OCI-LY3 (cell line): ENCODE measurements at regions not wholly inside any gene's neighbourhood (a gene's known extent, or its start where the extent isn't known, plus 50 kb on each side); places are given as distances from the start of the nearest gene placed in this dataset.

ENCODE experiments used
- H2AFZ ChIP-seq: fragments of 200-600, 300-600 bp; shearing (Covaris generic); 2 replicates; pipeline ENCODE4 v1.6.0; 2014; ENCODE audit warnings: antibody characterized with exemption, low read depth, low read length
- H3K27ac ChIP-seq: fragments of 200-600, 300-600 bp; sonication (generic); 2 replicates; pipeline ENCODE4 v1.5.1; 2014; ENCODE audit warnings: mild to moderate bottlenecking, low read length, moderate library complexity, mixed read lengths
- H3K27me3 ChIP-seq: fragments of 200-600, 300-600 bp; sonication (generic); 2 replicates; pipeline ENCODE4 v1.6.1; 2014; ENCODE audit warnings: low read depth, low read length, mixed read lengths
- H3K36me3 ChIP-seq: fragments of 200-600, 300-600 bp; sonication (generic); replicated peaks from 2 replicates; pipeline ENCODE3; 2014; ENCODE audit warnings: low read depth, low read length, mixed read lengths
- H3K4me1 ChIP-seq: fragments of 300-600, 200-600 bp; sonication (generic); 2 replicates; pipeline ENCODE4 v1.6.1; 2014; ENCODE audit warnings: low read length, mixed read lengths
- H3K4me2 ChIP-seq: fragments of 200-600, 300-600 bp; sonication (generic); 2 replicates; pipeline ENCODE4 v1.6.1; 2014; ENCODE audit warnings: low read length, mixed read lengths
- H3K4me3 ChIP-seq: fragments of 300-600, 200-600 bp; sonication (generic); 2 replicates; pipeline ENCODE4 v1.5.1; 2014; ENCODE audit warnings: antibody characterized with exemption, mild to moderate bottlenecking, low read length, moderate library complexity
- H3K79me2 ChIP-seq: fragments of 300-600, 200-600 bp; shearing (Covaris generic); 2 replicates; pipeline ENCODE4 v1.6.1; 2014; ENCODE audit warnings: mild to moderate bottlenecking, low read length, mixed read lengths
- H3K9ac ChIP-seq: fragments of 300-600, 200-600 bp; shearing (Covaris generic); 2 replicates; pipeline ENCODE4 v1.6.0; 2014; ENCODE audit warnings: mild to moderate bottlenecking, low read length, moderate library complexity
- H3K9me3 ChIP-seq: fragments of 200-600, 300-600 bp; shearing (Covaris generic); 2 replicates; pipeline ENCODE4 v1.6.1; 2014; ENCODE audit warnings: low read length, mixed read lengths; ENCODE audit not compliant: insufficient read depth
- H4K20me1 ChIP-seq: fragments of 200-600, 300-600 bp; sonication (generic); 2 replicates; pipeline ENCODE4 v1.6.1; 2016; ENCODE audit warnings: low read length, mixed read lengths; ENCODE audit not compliant: insufficient read depth
- EZH2phosphoT487 ChIP-seq: fragments of 200-600 bp; shearing (Covaris generic); IDR thresholded peaks from 2 replicates; pipeline ENCODE4 v1.6.1; 2018; ENCODE audit warnings: antibody characterized with exemption, mixed run types, low read depth
- TF ChIP-seq, protein P1 (sequence below): fragments of 200-600, 300-600 bp; sonication (generic); IDR thresholded peaks from 2 replicates; pipeline ENCODE4 v1.5.1; 2014; ENCODE audit warnings: antibody characterized with exemption, low read length, low read depth

DNA sequence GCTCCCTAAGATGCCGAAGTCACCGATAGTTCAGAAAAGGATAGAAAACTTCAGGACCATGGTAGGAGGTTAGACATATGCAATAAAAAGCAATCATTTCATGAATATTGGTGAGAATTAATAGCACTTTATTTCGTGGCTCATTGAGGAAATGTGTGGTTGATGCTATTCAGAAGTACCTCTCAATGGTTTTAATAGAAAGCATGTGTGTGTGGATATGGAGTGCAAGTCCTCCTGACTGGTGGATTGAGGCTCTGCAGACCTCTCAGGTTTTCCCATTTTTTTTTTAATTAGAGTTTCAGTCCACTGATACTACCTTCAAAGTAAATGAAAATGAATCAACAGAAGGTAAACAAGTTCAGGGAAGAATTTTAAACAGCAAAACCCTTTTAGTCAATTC is 384.3 kb upstream of the RARB start:
- Histone ChIP-seq H4K20me1 (no peaks in the 10 kb centered on the region), H3K79me2 (no peaks in the 10 kb centered on the region), H3K4me2 (no peak overlapping the region), H2AFZ (no peak overlapping the region), H3K9me3 (no peaks in the 10 kb centered on the region), H3K27ac (no peak overlapping the region), H3K36me3 (no peaks in the 10 kb centered on the region), H3K9ac (no peak overlapping the region), H3K4me1 (peaks cover 6% of the 10 kb centered on the region), H3K27me3 (no peaks in the 10 kb centered on the region), H3K4me3 (no peak overlapping the region)
- TF ChIP-seq, protein P1, sequence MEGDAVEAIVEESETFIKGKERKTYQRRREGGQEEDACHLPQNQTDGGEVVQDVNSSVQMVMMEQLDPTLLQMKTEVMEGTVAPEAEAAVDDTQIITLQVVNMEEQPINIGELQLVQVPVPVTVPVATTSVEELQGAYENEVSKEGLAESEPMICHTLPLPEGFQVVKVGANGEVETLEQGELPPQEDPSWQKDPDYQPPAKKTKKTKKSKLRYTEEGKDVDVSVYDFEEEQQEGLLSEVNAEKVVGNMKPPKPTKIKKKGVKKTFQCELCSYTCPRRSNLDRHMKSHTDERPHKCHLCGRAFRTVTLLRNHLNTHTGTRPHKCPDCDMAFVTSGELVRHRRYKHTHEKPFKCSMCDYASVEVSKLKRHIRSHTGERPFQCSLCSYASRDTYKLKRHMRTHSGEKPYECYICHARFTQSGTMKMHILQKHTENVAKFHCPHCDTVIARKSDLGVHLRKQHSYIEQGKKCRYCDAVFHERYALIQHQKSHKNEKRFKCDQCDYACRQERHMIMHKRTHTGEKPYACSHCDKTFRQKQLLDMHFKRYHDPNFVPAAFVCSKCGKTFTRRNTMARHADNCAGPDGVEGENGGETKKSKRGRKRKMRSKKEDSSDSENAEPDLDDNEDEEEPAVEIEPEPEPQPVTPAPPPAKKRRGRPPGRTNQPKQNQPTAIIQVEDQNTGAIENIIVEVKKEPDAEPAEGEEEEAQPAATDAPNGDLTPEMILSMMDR = no peak
- TF ChIP-seq EZH2phosphoT487 = no peak

DNA sequence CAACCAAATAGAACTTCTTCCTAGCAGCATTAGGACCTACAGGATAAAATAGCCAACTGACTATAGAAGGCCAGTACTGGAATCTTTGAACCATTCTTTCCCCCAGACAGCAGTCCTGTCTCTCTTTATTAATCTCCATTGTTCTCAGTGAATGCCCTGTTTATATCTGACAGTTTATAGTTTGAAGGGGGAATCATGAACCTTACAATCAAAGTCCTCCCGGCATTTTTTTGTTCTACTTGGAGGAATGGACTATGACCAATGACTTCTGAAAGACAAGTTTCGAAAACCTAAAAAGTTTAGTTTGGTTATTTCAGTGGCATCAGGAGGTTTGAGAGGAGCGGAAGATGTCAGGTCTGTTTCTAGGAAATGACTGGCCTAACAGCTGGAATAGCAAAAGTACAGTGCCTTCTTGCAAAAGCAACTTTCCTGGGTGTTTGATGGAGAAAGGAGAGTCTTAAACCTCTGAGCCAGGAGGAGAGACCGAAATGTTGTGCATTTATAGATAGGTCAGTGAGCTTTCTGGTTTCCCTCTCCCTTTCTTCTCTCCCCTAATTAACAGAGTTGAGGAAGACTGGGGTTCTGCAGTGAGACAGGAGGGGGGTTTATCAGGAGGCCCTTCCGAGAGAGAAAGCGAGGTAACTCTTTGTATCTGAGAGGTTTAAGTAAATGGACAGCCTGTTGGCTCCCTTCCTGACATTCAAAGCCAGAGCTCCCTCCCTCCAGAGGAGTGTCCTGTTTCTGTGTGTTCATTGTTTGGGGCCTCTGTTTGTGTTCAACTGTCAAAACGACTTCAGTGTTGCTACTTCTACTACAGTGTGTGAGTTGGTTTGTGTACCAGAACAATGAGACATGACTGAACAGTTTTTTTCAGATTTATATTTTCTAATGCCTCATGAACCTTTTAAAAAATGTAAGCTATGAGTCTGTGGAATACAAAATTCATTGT is 383.0 kb upstream of the RARB start:
- Histone ChIP-seq H3K9ac (no peak overlapping the region), H3K36me3 (no peaks in the 10 kb centered on the region), H2AFZ (no peak overlapping the region), H3K4me3 (no peak overlapping the region), H3K4me2 (no peak overlapping the region), H3K79me2 (no peaks in the 10 kb centered on the region), H4K20me1 (no peaks in the 10 kb centered on the region), H3K4me1 (no peaks in the 10 kb centered on the region), H3K9me3 (no peaks in the 10 kb centered on the region), H3K27ac (no peak overlapping the region), H3K27me3 (no peaks in the 10 kb centered on the region)
- TF ChIP-seq, protein P1 = no peak
- TF ChIP-seq EZH2phosphoT487 = no peak

DNA sequence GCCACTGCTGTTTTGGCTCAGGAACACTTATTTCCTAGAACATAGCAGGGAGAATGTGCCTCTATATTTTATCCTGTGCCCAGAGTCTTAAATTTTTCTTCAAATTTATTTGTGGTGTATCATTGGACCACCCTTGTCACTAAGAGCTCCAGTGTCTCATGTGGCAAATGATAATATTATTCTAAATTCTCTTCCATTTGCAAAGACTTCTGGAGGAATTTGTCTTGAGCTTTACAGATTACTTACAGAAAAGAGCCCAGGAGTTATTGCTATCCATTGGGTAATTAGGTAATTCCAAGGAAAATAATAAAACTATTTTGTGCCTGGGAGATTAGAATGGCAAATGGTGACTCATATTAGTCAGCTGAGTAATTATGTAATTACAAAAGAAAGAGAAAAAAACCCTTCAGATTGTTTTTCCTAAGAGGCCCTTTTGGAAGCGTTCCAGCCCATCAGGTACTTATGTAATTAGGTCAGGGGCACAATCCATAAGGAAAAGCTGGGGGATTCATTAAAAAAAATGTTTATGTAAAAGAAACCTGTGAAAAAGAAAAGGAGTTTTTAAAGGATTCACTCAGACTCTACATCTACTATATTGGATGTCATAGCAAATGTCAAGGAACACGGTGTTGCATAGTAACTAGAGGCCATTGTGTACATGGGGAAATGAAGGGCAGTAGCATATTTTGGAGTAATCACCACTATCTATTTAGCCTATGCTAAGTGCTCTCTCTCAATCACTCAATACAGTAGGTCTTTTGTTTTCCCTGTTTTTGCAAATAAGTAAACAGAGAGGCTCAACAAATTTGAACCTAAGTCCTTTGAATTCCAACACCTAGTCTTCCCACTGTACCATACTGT is 380.9 kb upstream of the RARB start:
- Histone ChIP-seq H3K9ac (no peak overlapping the region), H3K9me3 (no peaks in the 10 kb centered on the region), H3K4me3 (no peak overlapping the region), H3K27me3 (no peaks in the 10 kb centered on the region), H3K27ac (no peak overlapping the region), H3K79me2 (no peaks in the 10 kb centered on the region), H4K20me1 (no peaks in the 10 kb centered on the region), H3K4me1 (no peaks in the 10 kb centered on the region), H2AFZ (no peak overlapping the region), H3K36me3 (no peaks in the 10 kb centered on the region), H3K4me2 (no peak overlapping the region)
- TF ChIP-seq EZH2phosphoT487 = no peak
- TF ChIP-seq, protein P1 = no peak

DNA sequence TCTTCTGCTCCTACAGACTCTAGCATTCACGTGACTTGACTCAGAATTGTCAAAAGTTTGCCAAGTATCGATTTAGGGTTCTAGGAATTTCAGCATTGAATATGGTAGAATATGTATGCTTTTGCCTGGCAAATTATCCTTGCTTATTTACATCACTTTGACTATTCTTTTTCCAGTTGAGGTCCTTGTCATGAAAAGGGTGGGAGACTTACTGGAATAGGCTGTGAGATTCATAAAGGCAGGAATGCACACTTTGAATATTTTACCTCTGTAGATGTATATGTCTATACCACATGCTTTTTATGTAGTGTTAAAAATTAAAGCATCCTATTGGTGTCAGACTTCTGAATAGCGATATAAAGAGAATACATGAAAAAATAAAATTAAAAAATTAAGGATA is 378.8 kb upstream of the RARB start:
- no peaks in the 10 kb centered on the region for H3K9me3 ChIP-seq
- no peaks in the 10 kb centered on the region for H3K27me3 ChIP-seq
- TF ChIP-seq EZH2phosphoT487 = no peak
- TF ChIP-seq, protein P1 = no peak
- no peaks in the 10 kb centered on the region for H4K20me1 ChIP-seq
- H3K27ac ChIP-seq = no peak overlapping the region
- H3K9ac ChIP-seq = no peak overlapping the region
- H3K4me3 ChIP-seq = no peak overlapping the region
- no peak overlapping the region for H3K4me2 ChIP-seq
- no peaks in the 10 kb centered on the region for H3K36me3 ChIP-seq
- no peaks in the 10 kb centered on the region for H3K79me2 ChIP-seq
- no peaks in the 10 kb centered on the region for H3K4me1 ChIP-seq
- no peak overlapping the region for H2AFZ ChIP-seq
